GM18498 (cell line): ENCODE measurements at regions not wholly inside any gene's neighbourhood (a gene's known extent, or its start where the extent isn't known, plus 50 kb on each side); places are given as distances from the start of the nearest gene placed in this dataset.

Experiments
- ATAC-seq: cut with Tn5 transposase; IDR thresholded peaks from one replicate; pipeline ENCODE4 v1.9.1; 2021; ENCODE audit warnings: mild to moderate bottlenecking, moderate library complexity; ENCODE audit not compliant: unreplicated experiment

DNA sequence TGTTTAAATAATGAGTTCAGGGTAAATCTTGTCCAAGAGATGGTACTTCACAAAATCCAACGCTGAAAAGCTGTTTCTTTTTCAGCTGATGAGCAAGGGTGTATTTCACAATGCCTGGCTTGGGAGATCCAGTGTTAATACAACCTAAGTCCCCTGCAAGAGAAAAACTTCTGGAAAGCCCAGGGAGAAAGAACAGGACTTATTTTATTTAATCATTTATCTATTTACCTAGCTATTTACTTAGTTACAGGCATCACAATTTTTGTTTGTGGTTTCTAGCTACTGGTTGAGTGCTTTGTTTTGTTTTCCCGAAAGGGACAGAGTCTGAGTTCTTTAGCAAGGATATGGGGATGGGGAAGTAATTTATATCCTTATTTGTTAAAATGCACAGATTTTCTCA is 598.2 kb upstream of the SYT4 start:
- no peak for ATAC-seq

GRCh38 chr18:43876286-43876685 is 599.0 kb upstream of the SYT4 start:
- ATAC-seq: no peak

DNA sequence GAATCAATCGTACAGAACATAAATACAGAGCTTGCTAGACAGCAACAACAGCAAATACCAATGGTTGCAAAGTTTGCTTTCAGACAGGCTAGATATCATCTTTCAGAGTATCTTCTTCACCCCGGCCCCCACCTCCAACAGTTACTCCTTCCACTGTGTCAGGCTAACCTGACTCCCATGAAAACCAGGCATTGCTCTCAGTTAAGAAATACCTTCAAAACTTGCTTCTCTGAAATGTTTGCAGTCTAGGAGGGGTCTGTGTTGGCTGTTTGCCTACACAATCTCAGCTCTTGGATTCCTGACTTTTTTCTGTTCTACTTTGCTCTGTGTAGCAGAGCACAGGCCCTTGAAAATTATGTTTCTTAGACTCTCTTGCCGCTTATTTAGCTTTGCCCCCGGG is 599.5 kb upstream of the SYT4 start:
- no peak for ATAC-seq

GRCh38 chr18:43877616-43878321 is 600.5 kb upstream of the SYT4 start:
- no peak for ATAC-seq

- ATAC-seq: no peak
Observed at GRCh38 chr18:43879415-43879814, 602.1 kb upstream of the SYT4 start.

- ATAC-seq: no peak
Observed at GRCh38 chr18:43882358-43883055, 605.2 kb upstream of the SYT4 start.

DNA sequence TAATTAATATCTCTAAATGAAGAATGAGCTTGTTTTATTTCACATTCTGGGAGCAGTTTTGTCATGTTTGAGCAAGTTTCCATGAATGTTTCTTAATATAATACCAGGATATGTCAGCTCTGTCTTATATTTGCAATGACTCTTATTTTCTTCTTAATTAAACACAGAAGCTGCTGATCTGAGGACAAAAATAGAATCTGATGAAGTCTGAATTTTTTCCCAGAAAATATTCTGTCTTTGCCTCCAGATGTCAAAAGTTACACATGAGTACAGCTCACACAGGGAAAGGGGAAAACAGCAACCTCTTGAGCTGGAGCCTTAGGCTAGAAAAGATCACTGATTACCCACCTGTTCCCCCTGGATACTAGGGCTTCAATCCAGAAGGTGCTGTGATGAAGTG is 606.6 kb upstream of the SYT4 start:
- no peak for ATAC-seq

- ATAC-seq: no peak
Observed at GRCh38 chr18:43886341-43886740, 609.1 kb upstream of the SYT4 start.

- no peak for ATAC-seq
Observed at GRCh38 chr18:43887491-43887890, 610.2 kb upstream of the SYT4 start.

DNA sequence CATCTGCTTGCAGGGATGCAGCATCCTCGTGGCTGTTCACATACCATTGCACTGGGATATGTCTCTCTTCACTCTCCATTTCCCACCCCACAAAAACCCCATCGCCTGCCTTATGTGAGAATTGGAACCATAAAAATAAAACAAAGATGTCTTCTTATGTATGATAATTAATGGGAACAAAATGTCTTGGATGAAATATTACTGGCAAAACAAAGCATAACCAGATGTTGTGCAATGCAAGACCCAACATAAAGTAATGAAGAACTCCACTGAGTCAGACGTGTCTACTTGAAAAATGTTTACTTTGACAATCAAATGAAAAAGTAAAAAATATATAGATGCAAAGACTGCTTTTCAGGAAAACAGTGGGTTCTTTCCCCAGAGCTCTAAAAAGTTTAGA is 611.3 kb upstream of the SYT4 start:
- ATAC-seq: no peak

DNA sequence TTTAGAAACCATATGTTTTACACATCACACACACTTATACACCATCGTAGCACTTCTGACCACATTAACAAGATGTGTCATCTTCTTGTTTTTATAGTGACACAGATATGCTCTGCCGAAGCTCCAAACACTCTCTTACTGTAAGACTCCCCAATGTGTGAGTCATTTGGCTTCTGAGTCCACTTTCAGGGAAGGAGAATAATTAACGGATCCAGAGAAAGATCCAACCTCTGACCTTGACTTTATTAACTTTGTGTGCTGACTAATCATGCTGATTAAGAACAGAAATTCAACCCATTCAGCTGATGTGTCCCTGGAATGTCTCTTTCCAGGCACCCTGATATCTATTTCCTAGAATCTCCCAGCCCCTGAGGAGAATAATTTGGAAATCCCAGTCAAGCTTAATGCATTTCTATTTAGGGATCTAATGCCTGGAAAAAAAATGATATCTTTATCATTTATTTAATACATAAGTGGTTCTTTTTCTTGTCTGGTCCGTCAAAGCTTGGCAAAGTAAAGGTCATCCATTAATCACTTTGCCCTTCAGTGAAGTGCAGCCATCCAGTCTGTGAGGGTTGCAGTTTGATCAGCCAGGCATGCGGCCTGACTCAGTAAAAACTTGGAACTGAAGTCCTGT is 615.8 kb upstream of the SYT4 start:
- ATAC-seq: no peak

GRCh38 chr18:43904209-43904837 is 627.0 kb upstream of the SYT4 start:
- ATAC-seq: no peak

GRCh38 chr18:43914018-43914417 is 636.7 kb upstream of the SYT4 start:
- no peak for ATAC-seq

- peak; percentile 43 for ATAC-seq
Observed at GRCh38 chr18:43916984-43917383, 639.7 kb upstream of the SYT4 start.

GRCh38 chr18:43917520-43917919 is 640.2 kb upstream of the SYT4 start:
- ATAC-seq: peak; percentile 49

DNA sequence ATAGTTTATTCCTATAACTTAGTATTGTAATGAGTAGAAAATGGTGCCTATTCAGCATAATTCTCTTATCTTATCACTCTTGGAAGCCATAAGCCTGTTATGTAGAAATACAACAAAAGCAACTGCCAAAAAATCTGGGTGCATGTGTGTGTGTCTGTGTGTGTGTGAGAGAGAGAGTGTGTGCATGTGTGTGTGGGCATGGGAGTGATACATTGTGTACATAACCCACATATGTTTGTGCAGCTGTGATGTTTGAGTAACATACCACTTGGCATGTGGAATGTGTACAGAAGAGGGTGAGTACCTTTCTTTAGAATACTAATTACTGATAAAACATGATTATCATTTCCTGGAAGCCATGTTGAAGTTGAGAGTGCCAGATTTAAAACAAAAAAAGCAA is 642.3 kb upstream of the SYT4 start:
- no peak for ATAC-seq

DNA sequence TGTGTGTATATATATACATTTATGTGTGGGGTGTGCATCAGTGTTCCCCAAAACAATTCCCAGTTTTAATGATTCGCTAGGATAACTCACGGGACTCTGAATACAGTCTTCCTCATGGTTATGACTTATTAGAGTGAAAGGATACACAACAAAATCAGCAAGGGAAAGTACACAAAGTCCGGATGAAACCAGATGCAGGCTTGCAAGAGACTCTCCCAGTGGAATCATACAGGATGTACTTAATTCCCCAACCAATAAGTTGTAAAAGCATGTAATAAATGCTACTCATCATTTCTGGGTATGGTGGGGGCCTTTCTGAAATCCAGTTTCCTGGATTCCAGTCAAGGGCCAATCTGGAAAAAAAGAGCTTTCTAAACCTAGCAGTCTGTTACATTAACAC is 654.1 kb upstream of the SYT4 start:
- no peak for ATAC-seq

- ATAC-seq: no peak
Observed at GRCh38 chr18:43932140-43932539, 654.9 kb upstream of the SYT4 start.

DNA sequence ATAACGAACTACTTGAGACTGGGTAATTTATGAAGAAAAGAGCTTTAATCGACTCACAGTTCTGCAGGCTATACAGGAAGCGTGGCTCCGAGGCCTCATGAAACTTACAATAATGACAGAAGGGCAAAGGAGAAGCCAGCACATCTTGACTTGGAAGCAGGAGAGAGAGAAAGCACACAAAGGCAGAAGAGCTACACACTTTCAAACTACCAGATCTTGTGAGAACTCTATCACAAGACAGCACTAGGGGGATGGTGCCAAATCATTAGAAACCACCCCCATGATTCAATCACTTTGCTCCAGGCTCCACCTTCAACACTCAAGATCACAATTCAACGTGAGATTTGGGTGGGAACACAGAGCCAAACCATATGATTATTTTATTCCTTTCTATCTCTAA is 655.9 kb upstream of the SYT4 start:
- no peak for ATAC-seq

DNA sequence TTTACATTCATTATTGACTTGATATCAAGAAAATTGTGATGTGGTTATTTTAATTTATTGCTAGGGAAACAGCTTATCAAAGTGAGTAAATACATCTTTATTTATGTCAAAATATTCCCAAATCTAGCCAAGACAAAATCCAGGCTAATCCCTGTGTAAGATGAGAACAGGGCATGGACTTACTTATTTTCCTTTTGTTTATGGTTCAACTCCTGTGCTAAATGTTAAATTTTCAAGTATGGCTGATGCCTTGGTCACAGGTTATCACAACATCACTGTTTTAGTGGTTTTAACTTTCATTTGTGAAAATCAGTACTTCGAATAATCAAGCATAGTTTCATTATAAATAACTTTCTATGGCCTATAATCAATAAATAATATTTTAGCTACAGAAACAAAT is 657.0 kb upstream of the SYT4 start:
- no peak for ATAC-seq

DNA sequence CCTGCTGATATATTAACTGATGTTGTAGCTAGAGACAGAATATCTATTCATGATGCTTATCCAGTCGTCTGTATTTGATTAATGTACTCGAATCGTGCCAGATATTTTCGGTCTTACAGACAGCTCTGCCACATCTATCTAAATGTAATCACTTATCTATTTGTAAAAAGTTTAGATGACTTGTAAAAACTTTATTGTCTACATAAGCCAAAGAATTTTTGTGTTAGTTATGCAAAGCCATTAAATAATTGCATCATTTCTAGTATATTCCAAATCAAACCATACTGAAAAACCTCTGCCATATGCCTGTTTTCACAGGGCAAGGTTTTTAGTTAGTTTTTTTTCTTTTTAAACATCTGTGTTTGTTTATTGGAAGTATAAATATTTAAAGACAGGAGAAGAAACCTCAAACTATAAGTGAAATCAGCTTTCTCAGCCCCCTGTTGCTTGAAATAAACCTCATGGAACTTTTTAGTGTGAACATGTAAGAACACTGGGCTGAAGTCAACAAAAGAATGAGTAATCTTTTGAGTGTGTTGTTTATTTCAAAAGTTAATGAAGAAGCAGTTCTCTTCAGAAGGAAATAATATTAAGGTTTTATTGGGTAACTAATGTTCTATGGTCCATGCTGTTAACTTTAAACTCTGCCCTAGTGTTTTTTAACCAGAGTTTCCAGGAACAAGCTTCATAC is 657.6 kb upstream of the SYT4 start:
- no peak for ATAC-seq
